ENCODE measurements at regions not wholly inside any gene's neighbourhood (a gene's known extent, or its start where the extent isn't known, plus 50 kb on each side); places are given as distances from the start of the nearest gene placed in this dataset.

DNA sequence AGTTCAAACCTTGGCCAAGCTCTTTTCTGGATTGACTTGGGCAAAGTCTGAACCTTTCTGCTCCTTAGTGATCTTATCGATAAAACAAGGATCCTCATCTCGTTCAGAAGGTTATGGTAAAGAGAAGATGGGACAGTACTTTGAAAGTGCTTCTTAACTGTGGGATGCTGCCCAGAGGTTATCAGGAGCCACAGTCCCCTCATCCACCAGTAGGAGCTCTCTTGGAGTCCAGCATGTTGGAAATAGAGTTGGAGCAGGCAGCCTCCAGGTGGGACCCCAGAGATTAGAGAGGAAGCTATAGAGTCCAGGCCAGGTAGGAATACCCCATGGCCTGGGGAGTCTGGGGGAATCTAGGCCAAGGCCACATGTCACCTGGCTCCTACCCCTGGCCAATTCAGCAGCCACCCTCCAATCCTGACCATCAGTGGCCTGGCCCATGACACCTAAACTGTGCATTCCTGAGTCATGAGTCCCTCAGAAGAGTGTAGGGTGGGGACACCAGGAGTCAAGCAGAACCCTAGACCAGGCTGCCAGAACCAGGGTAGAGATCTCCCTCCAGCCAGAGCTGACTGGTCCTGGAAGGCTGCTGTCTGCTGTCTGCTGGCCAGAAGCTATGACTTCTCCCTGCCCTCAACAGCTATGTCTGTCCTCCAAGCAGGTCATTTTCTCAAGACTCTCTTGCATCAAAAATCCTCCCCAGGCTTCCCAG lies 144.3 kb downstream of the AIPL1 start:
- DNase-seq (ENCODE audit: insufficient read length, low spot score) (no peak), FAIRE-seq (no peak)
- TF ChIP-seq, protein P1, sequence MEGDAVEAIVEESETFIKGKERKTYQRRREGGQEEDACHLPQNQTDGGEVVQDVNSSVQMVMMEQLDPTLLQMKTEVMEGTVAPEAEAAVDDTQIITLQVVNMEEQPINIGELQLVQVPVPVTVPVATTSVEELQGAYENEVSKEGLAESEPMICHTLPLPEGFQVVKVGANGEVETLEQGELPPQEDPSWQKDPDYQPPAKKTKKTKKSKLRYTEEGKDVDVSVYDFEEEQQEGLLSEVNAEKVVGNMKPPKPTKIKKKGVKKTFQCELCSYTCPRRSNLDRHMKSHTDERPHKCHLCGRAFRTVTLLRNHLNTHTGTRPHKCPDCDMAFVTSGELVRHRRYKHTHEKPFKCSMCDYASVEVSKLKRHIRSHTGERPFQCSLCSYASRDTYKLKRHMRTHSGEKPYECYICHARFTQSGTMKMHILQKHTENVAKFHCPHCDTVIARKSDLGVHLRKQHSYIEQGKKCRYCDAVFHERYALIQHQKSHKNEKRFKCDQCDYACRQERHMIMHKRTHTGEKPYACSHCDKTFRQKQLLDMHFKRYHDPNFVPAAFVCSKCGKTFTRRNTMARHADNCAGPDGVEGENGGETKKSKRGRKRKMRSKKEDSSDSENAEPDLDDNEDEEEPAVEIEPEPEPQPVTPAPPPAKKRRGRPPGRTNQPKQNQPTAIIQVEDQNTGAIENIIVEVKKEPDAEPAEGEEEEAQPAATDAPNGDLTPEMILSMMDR (IDR thresholded peaks at IDR 0.05; ENCODE audit: insufficient read depth, missing control alignments), result no peak

DNA sequence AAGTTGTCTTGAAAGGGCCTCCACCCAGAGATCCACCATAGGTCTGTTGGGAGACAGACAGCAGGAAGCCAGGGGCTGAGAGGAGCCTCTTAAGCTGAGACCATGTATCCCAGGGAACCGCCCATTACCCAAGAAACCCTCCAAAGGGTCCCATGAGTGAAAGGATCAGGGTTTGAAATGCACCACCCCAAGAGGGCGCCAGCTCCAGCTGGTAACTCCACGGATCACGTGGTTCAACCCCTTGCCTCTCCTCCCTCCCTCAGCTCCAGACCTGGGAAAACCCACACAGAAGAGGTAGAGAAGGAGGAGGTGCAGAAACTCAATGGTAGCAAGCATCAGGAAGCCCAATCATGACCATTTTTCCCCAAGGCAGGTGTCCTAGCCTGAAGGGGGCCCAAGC lies 148.7 kb downstream of the AIPL1 start:
- TF ChIP-seq, protein P1 (IDR thresholded peaks at IDR 0.05; ENCODE audit: insufficient read depth, missing control alignments), result no peak
- no peak for DNase-seq (ENCODE audit: insufficient read length, low spot score)
- no peak for FAIRE-seq

DNA sequence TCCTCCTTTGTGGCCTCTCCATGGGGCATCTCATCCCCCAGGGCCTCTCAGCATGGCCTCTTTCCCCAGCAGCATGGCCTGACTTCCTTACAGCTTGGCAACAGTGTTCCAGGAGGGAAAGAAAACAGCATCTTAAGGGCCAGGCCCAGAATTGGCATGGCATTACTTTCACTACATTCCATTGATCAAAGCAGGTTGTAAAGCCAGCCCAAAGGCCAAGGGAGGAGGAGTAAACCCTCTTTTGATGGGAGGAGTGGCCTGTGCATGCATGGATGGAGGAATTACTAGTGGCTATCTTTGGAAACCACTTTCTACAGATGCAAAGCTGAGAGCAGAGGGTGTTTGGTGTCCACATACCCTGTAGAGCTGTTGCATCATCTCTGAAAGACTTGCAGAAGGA lies 149.4 kb downstream of the AIPL1 start:
- DNase-seq (ENCODE audit: insufficient read length, low spot score) (no peak), FAIRE-seq (no peak)
- TF ChIP-seq, protein P1 (IDR thresholded peaks at IDR 0.05; ENCODE audit: insufficient read depth, missing control alignments), result no peak

DNA sequence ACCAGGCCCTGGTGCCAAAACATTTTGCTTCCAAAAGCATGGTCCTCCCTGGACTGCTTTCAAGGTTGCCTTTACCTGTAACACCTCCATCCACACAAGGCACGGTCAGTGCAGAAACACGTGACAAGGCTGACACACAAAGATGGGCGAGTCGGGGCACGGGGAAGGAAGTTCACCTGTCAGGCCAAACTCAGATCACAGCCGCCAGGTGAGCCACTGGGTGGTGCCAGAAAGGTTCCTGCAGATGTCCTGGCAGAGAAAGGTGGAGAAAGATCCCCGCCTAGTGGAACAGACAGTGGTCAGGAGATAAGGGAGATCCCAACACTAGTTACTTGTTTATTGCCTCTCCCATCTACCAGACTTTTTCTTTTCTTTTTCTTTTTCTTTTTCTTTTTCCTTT lies 155.3 kb downstream of the AIPL1 start:
- FAIRE-seq, result no peak
- no peak for DNase-seq (ENCODE audit: insufficient read length, low spot score)
- TF ChIP-seq, protein P1 (IDR thresholded peaks at IDR 0.05; ENCODE audit: insufficient read depth, missing control alignments), result peak; percentile 32

DNA sequence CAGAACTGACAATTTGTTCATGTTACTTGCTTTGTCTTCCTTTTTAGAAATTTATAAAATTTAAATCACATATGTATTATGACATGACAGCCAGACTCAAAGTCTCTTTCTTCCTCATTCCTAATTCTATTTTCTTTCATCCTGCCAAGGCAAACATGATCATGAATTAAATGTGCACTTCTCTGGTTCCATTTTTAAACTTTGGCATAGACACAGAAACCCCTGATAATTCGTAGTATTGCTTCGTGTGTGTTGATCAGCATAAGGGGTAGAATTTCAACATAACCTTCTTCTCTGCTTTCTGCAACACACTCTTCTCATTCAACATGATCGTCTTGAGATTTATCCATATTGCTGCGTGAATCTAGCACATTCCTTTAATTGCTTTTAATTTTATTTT lies 156.5 kb downstream of the AIPL1 start:
- TF ChIP-seq, protein P1 (IDR thresholded peaks at IDR 0.05; ENCODE audit: insufficient read depth, missing control alignments), result no peak
- FAIRE-seq, result no peak
- no peak for DNase-seq (ENCODE audit: insufficient read length, low spot score)

DNA sequence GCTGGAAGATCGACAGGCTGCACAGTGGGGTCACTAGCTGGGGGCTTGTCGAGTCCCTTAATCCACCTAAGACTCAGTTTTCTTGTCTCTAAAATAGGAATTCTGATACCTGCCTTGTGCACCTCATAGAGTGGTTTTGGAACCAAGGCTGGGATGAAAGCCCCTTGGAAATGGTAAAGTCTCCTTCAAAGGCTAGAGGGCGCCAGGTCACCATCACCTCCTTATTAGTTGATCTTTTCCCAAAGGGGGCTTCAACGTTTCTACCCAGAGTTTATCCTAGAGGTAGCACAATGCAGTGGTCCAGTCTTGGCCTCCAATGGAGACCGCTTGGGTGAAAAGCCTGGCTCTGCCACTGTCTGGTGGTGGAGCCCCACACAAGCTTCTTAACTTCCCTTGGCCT lies 158.2 kb downstream of the AIPL1 start:
- DNase-seq (ENCODE audit: insufficient read length, low spot score), result no peak
- FAIRE-seq, result no peak
- TF ChIP-seq, protein P1 (IDR thresholded peaks at IDR 0.05; ENCODE audit: insufficient read depth, missing control alignments), result no peak

DNA sequence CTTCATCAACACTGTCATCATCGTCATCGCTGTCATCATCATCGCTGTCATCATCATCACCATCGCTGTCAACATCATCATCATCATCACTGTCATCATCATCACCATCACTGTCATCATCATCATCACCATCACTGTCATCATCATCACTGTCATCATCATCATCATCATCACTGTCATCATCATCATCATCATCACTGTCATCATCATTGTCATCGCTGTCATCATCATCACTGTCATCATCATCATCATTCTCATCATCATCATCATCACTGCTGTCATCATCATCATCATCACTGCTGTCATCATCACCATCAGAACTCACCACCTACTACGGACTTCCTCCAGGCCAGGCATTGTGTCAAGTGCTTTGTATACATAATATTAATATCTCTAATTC lies 160.6 kb downstream of the AIPL1 start:
- TF ChIP-seq, protein P1 (IDR thresholded peaks at IDR 0.05; ENCODE audit: insufficient read depth, missing control alignments), result no peak
- DNase-seq (ENCODE audit: insufficient read length, low spot score) (no peak), FAIRE-seq (no peak)
